Right ventricle myocardium superior (tissue), 1 donor: ENCODE measurements at regions not wholly inside any gene's neighbourhood (a gene's known extent, or its start where the extent isn't known, plus 50 kb on each side); places are given as distances from the start of the nearest gene placed in this dataset.

Experiments
- ATAC-seq: fragments of 200-7000 bp; cut with Tn5 transposase; one replicate; pipeline ENCODE4 v1.9.1; 2020; ENCODE audit warnings: mild to moderate bottlenecking; ENCODE audit not compliant: poor library complexity
- DNase-seq: peaks from one replicate; pipeline ENCODE4 v3.0.0-alpha.2; 2020
- intact Hi-C: fragments of 100-400 bp; cut with DNase I; formaldehyde crosslinking; loops from one replicate; pipeline ENCODE4 v1.11.2; 2022
- donor health status: DM: no; HTN: yes; CAD: no; lungs with severe emphysema.

DNA sequence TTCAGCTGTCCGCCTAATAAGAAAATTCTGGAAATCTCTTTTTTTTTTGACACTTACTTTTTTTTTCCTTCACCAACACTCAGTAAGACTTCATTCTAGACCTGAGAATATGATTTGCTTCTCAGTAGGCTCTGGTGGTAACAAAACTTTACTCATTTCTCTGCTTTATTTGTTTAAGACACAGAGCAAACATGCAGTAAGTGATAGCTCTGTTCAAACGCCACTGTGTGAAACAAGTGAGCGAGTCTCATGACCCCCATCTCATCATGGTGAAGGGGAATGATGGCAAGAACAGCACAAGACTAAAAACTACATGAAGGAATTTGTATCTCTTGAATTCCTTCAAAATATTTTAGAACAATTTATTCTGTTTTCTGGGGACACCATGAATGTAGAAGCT is 541.6 kb upstream of the POU3F2 start:
- intact Hi-C loops = no loop called here
- ATAC-seq (no peak), DNase-seq (no peak)

DNA sequence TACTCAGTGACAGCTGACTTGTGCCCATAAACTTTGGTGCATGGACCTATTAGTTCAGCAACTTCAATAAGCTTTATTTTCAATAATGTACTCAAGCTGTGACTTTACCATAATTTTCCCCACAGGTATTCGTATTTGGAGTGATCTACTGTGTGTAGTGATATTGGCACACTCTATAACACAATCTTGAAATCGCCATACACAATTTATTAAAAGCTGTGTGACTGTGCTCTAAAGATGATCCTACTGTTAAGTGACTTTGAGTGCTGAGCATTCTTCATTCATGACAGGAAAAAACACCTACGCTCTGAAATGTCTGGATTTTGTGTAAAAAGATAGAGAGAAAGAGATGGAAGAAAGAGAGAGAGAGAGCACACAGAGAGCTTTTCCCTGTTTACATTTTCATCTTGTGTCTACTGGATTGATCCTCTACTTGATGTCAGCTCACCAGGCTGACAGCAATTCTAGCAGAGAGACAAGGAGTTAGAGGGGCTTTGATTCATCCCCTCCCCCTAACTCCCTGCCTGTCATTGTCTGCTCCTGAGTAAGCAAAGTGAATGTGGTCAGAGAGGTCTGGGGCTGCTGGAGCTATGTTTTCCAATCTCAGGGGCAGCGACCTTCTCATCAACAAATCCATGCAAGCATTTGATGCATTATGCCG is 538.7 kb upstream of the POU3F2 start:
- intact Hi-C loops = no loop called here

DNA sequence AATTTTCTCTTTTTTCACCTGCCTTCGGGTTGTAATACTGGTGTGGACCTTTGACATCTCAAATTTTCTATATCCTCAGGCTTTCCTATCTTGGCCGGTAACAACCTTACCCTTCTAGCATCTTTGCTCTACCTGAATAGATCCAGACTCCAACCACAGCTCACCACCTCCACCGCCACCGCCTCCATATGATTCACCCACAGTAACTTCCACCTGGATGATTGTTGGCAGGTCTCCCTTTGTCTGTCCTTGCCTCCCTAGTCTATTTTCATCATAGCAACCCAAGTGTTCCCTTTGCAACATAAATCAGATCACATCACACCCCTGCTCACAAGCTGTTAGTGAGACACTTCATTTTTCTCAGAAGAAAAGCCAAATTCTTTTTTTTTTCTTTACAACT is 525.8 kb upstream of the POU3F2 start:
- intact Hi-C loops = no loop called here
- DNase-seq (no peak), ATAC-seq (no peak)

More for the DNA sequence above, 538.7 kb upstream of the POU3F2 start:
- no peak for ATAC-seq
- no peak for DNase-seq

DNA sequence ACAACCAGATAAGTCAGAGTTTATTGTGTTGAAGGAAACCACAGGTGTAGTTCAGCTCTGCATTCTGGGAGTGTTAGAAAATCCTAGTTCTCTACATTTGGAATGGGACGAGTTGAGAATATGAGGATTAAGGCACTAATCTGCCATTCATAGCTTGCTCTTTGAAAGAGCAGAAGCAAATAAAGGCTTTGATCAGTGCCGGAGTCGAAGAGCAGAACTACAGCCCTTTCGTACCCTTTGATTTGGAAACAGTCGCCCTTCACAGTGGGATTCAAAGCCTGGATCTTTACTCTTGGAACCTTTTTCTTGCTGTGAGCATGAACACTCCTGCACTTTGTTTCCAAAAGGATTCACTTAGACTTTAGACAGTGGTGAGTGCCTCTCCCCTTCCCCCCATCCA is 523.9 kb upstream of the POU3F2 start:
- no peak for ATAC-seq
- DNase-seq = no peak
- intact Hi-C loops = no loop called here

DNA sequence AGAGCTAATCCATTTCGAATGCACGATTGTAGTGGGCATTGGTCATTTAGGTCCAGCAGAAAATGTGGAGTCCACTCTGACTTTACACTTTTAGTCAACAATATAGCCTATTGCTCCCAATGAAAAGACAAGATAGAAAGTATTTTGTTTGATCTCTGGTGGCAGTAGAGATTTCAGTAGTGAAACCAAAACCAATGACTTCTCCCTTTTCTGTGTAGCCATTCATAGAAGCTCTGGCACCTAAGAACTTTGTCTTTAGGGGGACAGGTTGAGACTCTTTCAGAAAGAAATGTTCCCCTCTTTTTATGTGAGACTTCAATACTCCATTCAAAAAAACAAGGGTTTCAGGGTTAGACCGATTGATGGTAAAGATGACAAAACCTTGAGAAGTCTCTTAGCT is 510.8 kb upstream of the POU3F2 start:
- no peak for ATAC-seq
- intact Hi-C loops = no loop called here
- DNase-seq = no peak

DNA sequence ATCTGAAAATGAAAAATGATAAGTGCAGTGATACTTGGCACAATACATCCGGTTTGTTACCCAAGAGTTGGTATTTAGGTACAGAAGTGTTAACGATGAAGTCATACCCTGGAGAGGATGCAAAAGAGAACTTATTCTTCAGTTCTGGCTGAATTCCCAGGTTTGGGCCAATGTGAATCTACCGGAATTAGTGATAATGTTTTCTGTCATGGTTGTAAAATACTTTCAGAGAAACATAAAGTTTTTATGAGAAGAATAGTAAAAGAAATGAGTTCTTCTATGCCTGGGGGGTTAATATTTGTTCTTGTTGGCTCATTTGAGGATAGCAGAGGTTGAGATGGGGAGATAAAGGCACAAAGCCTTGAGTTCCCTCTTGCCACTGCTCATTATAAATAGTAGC is 509.9 kb upstream of the POU3F2 start:
- DNase-seq (no peak), ATAC-seq (no peak)
- intact Hi-C loops = no loop called here

DNA sequence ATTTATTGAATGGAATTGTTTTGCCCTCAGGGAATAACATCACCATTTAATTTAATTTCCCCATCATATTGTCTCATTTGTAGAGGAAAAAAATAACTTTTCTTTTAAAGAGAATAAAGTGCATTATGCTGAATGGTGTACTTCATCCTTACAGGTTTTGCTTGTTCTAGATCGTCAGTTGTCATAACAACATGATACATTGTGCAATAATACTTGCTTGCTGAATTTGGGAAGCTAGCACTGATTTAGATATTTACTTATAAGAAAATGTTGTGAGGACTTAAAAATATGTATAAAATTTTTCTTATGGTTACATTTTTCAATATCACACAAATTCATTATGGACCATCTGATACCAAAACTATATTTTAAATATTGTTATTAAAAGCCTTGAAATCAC is 509.0 kb upstream of the POU3F2 start:
- intact Hi-C loops = no loop called here
- ATAC-seq (no peak), DNase-seq (no peak)

DNA sequence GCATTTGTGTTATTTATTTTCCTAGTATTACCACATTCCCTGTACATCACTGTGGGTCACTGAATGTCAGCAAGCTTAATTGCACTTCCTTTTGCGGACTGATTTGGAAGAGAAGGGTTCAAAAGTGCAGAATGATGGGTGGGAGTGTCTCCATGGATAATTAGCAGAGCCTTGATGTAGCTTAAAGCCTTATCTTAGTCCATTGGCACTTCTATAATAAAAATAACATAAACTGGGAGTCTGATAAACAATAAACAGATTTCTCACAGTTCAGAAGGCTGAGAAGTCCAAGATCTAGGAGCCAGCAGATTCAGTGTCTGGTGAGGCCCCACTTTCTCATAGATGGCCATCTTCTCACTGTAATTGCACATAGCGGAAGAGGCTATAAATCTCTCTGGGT is 501.1 kb upstream of the POU3F2 start:
- DNase-seq (no peak), ATAC-seq (no peak)
- intact Hi-C loops = no loop called here

DNA sequence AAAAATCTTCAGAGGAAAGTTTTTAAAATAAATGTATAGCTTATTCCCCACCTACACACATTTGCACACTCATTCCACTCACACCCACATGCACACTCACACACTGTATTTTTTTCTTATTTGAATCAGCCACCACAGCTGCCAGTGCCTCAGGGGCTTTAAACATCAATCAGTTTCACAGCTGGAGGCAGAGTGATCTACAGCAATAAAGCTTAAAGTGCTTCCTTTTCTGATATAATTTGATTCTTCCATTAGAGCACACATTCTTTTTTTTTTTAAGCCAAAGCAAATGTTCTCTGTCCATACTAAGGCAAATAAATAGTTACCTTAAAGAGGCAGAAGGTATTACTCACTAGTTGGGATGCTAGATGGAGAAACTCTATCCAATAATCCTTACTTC is 498.8 kb upstream of the POU3F2 start:
- DNase-seq (no peak), ATAC-seq (no peak)
- intact Hi-C loops = no loop called here

DNA sequence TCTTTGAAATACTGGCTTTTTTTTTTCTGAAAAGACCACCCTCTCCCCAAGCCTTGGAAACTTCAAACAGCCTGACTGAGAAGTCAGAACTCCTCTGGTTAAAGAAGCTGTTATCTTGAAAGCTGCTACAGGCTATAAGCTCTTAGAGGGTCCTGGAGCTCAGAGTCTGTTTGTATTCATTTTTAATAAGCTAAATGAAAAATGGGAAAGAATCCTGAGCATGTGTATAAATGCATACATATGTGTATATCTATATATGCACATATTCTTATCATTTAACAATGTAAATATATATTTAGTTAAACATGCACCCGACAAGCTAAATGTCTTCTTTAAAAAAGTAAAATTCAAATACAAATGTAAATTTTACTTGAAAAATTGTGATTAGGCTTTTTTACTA is 494.9 kb upstream of the POU3F2 start:
- no peak for DNase-seq
- no peak for ATAC-seq
- intact Hi-C loops = no loop called here

DNA sequence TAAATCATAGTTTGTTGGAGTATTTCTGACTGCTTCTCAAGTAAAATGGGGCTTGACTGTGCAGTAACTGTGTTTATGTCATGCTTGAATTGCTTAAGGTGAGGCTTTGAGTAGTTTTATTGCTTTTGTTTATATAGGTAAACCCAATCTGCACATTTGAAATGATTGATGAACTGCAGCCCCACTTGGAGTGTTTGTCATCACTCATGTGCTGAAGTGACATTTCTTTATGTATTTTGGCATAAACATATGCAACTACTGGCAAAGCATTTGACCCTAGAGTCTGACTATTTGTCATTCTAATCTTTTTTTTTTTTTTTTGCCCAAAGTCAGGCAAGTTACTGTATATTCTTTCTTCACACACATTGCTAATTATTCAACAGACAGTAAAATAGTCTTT is 491.4 kb upstream of the POU3F2 start:
- no peak for DNase-seq
- intact Hi-C loops = no loop called here

DNA sequence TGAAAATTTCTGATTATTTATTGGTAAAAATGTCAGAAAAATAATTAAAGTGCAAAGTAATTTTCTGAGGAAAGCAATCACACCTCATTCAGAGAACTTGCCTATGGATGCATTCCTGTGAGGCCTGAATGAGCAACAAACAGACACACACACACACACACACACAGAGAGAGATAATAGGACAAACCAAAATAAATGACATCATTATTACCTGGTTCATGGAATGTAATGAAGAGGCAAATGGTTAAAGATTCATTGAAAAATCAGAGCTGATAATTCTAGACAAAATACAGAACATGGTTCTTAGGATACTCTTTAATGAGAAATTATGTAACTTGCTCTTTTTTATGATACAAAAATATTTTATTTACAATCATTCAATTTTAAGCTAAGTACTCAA is 490.6 kb upstream of the POU3F2 start:
- ATAC-seq = no peak
- intact Hi-C loops = no loop called here
- DNase-seq = no peak

More for the DNA sequence above, 491.4 kb upstream of the POU3F2 start:
- no peak for ATAC-seq

DNA sequence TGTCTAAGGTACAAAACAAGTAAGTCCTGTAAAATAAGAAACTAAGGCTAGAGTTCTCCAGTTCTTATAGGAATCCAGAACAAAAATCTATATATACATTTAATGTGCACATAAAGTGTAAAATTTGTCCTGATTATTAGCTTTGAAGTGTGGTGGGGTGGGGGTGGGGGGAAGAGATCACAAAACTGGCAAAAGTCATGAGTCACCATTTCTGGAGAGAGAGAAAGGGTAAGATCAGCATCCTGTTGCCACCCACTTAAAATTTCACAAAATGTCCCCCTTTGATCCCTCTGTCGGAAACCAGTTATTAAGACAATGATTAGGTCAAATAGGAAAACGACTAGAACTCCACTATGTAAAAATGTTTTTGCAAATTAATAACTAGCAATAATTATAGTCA is 482.0 kb upstream of the POU3F2 start:
- no peak for ATAC-seq
- intact Hi-C loops = no loop called here

DNA sequence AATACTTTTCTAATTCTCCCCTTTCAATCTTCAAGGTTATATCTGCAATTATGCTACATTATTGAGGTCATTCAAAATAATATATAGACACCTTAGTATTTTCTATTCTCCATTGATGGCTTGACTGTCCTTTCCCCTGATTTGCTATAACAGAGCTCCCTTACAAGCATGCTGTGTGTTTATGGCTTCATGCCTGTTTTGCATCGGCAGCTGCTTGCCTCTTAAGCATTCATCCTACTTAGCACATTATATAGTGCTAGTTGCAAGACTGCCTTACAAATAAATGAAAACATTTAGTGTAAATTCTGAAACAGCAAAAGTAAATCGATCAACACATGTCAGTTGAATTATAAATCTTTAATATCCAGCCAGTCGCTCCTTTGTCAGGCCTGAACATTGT is 476.2 kb upstream of the POU3F2 start:
- ATAC-seq (no peak), DNase-seq (no peak)
- intact Hi-C loops = no loop called here

More for the DNA sequence above, 482.0 kb upstream of the POU3F2 start:
- DNase-seq = no peak

DNA sequence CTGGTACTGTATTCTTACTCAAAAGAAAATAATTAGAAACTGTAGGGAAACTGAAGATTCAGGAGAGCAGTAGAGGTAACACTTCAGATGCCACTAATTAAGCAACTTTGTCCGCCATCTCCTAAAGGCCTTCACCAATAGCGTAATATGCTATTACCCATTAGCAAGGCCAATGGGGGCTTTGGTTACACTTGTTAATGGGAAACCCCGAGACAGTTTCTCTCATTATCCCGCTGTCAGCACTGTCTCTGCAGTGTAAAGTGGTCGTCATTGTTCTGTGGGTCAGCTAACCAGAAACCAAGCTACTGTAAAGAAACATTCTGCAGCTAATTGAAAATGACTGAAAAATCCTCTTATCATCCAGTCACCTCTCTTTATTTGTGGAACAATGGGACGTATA is 468.0 kb upstream of the POU3F2 start:
- intact Hi-C loops = no loop called here
- no peak for DNase-seq
- ATAC-seq = no peak

DNA sequence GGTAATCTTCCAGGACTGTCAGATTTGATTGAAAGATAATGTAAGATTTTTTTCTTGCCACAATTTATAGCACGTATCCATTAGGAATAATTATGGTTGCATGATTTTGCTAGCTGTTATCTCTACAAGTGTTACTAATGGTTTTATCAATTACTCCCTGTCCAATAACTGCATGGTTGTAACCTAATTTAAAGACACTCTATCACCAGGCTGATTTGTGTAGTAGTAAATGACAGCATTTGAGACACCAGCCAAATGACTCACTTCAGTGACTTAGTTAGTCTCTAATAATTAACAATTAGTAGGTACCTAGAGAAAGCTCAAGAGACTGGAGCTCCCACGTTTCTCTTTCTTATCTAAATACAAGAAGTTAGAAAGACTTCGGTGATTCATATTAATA is 453.8 kb upstream of the POU3F2 start:
- intact Hi-C loops = no loop called here
- no peak for ATAC-seq
- DNase-seq = no peak

DNA sequence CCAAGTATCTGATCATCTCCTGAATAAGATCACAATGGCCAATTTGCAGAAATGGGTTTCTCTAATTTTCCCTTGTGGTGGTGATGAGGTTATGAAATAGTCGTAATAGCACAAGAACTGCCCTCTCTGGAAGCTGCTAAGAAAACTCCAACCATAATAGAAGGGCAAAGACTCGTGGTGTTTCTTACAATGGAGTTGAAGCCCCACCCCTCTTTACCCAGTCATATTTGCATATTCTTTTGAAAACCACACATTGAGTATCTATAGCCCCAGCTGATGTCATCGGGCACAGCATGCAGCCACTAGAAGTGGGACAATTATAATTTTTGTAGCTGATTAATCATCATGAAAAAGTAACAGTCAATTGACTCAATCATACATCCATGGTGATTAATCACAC is 452.1 kb upstream of the POU3F2 start:
- DNase-seq (no peak), ATAC-seq (no peak)
- intact Hi-C loops = no loop called here

DNA sequence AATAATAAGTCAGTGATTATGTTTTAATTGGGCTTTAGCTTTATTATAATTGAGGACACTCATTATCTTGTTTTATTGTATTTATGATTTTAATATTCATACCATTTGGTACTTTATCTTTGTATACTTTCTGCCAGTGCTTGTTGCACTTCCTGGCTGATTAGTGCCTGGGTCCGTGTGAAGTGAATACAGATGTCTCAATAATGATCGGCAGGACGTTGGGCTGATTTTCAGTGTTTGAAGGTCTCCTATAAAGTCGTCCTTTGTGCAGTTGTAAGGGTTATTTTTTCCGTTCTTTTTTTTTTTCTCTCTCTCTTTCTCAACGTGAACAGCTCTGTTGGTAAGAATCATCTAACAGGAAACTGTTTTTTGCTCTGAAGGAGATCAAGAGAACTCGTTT is 450.0 kb upstream of the POU3F2 start:
- intact Hi-C loops = no loop called here
- DNase-seq (no peak), ATAC-seq (no peak)

DNA sequence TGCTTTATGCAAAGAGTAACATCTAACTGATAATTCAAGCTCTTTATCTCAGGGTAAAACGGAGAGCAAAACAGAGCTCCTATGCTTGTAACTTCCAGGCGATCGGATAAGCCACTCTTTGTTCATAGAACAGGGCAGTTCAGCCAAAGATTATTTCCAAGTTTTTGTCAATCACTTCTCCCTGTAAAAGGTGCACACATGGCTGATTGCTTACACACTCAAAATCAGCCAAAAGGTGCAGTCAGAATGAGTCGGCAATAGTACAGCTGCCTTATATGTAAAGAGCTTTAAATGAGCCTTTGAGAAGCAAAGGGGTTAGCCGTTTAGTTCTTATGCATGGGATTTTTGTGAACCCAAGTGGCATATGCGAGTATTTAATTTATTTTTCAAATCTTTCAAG is 449.6 kb upstream of the POU3F2 start:
- intact Hi-C loops = no loop called here
- DNase-seq (no peak), ATAC-seq (no peak)

DNA sequence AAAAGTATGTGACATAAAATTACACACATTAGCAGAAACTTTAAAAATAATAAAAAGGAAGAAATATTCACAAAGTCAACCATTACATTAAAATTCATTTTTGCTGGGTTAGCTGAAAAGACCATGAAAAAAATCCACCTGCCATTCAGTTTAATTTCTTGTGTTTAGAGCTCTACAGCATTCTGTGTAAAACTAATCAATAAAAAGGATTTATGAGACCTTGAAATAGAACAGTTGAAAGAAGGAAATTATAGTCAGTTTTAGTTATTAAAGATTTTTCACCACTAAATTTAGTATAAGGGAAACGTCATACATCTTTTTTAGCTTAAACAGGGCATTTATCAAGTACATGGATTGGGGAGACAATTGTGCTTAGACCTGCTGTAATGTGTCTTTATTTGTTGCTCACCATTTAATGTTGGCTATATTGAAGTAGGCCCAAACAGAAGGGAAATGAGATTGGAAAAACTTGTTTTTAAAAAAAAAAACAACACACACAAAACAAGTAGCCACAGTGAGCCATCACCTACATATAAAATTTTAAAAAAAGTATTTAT is 438.7 kb upstream of the POU3F2 start:
- DNase-seq (no peak), ATAC-seq (no peak)
- intact Hi-C loops = no loop called here

DNA sequence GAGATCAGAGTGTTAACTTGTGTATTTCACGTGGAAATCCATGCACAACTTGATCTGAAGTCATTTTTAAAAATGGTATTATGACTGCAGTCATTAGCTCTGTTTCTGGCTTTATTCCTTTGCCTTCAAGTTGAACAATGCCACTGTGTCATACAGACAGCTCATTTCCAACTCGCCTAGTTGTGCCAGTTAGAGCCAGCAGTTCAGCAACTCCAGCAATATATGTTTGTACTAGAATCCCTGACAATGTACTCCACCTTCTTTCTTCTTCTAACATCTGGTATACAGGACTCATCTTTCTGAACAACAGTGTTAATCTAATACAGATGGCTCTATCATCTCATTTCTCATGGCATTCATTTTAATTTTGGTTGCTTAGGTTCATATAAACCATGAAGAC is 418.3 kb upstream of the POU3F2 start:
- intact Hi-C loops = no loop called here
- DNase-seq (no peak), ATAC-seq (no peak)
